LNCAP (cell line): ENCODE measurements at regions not wholly inside any gene's neighbourhood (a gene's known extent, or its start where the extent isn't known, plus 50 kb on each side); places are given as distances from the start of the nearest gene placed in this dataset.

ENCODE experiments used
- TF ChIP-seq, protein P1 (sequence below): fragments of 450-650 bp; IDR thresholded peaks from 2 replicates; pipeline ENCODE4 v1.5.1; 2017; ENCODE audit warnings: mild to moderate bottlenecking

DNA sequence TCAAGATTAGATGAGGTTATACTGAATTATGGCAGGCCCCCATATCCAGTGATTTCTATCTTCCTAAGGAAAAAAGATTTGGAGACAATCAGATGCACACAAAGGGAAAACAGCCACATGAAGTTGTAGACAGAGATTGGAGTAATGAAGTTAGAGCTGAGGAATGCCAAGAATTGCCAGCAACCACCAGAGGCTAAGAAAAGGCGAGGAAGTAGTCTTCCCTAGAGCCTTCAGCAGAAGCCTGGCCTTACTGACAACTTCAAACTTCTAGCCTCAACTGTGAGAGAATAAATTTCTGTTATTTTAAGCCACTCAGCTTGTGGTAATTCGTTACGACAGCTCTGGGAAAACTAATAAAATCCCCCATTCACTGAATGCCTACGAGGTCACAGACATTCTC is 473.9 kb downstream of the COL12A1 start:
- TF ChIP-seq, protein P1, sequence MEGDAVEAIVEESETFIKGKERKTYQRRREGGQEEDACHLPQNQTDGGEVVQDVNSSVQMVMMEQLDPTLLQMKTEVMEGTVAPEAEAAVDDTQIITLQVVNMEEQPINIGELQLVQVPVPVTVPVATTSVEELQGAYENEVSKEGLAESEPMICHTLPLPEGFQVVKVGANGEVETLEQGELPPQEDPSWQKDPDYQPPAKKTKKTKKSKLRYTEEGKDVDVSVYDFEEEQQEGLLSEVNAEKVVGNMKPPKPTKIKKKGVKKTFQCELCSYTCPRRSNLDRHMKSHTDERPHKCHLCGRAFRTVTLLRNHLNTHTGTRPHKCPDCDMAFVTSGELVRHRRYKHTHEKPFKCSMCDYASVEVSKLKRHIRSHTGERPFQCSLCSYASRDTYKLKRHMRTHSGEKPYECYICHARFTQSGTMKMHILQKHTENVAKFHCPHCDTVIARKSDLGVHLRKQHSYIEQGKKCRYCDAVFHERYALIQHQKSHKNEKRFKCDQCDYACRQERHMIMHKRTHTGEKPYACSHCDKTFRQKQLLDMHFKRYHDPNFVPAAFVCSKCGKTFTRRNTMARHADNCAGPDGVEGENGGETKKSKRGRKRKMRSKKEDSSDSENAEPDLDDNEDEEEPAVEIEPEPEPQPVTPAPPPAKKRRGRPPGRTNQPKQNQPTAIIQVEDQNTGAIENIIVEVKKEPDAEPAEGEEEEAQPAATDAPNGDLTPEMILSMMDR = no peak

DNA sequence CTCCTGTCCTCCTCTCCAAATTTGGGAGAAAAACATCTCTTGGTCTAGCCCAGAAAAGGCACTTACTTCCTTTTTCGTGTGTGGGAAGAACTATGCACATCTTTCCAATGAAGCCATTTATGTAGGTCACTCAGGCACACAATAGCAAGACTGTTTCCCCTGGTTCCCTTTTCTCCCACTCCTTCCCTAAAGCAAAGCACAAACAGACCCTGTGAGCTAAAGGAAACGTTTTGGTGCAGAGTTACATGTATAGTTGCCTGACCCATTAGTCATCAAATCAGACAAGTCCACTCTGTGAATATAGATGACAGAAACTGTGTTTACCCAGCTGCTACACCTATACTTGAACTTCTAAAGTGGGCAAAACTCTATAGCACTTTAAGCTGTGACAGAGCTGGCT is 474.6 kb downstream of the COL12A1 start:
- TF ChIP-seq, protein P1 = no peak

DNA sequence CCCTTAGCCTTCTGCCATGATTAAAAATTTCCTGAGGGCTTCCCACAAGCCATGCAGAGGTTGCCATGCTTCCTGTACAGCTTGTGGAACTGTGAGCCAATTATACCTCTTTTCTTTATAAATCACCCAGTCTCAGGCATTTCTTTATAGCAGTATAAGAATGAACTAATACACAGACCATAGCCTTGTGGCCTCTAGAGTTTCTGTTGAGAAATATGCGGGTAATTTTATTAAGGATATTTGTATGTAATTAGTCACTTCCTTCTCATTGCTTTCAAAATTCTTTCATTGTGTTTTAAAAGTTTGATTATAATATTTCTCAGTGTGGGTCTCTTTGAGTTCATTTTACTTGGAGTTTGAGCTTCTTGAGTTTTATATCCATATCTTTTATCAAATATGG is 484.9 kb downstream of the COL12A1 start:
- TF ChIP-seq, protein P1 = no peak

DNA sequence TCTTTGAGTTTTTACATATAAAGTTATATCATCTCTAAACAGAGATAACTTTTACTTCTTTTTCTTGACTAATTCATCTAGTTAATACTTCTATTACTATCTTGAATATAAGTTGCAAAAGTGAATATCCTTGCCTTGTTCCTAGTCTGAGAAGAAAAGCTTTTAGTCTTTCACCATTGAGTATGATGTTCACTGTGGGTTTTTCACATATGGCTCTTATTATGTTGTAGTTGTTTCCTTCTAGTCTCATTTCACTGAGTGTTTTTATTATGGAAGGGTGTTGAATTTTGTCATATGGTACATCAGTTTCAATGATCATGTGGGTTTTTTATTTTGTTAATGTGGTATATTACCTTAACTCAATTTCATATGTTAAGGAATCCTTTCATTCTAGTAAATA is 488.3 kb downstream of the COL12A1 start:
- TF ChIP-seq, protein P1 = no peak

DNA sequence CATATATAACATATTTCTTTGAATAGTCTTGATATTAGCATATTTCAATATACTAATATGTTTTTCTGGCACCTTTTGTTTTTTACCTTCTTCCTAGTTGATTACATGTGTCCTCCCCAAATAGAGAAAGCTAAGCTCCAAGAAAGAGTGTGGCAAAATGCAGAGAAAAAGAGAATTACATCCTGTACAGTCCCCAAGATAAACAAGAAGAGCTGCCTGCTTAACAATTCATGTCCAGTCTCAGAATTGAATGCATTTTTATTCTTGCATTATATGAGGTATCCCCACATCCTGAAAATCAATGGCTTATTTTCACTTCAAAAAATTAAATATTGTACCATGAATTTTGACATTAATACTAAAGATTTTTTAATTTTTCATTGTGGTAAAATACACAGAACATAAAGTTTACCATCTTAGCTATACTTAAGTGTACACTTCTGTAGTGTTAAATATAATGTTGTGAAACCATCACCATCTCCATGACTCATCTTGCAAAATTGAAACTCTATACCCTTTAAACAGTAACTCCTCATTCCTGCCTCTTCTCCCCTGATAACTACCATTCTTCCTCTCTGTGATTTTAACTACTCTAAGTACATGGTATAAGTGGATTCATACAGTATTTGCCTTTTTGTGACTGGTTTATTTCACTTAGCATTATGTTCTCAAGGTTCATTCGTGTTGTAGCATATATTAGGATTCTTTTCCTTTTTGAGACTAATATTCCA is 490.3 kb downstream of the COL12A1 start:
- TF ChIP-seq, protein P1 = no peak

DNA sequence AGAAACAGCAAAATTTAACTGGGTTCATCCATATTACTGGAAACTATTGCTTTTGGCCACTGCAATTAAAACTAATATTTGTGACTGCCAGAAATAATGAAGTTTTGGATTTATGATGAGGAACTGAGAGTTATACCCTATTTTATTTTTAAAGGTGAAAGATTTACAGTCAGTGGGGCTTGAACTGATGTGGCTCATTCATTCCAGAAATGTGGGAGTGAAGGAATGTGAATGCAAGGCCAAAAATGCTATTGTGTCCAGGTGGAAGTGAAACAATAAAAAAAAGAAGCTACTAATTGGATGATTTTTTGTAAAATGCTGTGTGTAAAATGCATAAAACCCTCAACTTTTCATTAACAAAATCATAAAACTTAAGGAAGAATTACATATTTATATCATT is 491.9 kb downstream of the COL12A1 start:
- TF ChIP-seq, protein P1 = no peak

DNA sequence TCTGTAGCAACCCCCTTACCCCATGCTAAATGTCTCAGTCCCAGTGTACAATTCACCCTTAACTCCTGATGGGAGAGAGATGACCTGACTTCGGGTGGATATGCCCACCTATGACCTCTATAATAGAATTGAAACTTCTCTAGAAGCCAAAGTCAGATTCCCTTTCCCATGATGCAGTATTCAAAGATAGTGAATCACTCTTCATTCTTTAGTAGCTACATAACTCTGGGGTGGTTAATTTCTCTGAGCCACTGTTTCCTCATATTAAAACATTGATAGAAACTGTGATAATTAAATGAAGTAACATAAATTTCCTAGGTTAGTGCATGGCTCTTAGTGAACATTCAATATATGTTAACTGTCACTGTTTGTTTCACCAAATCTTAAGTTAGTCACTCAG is 500.4 kb downstream of the COL12A1 start:
- TF ChIP-seq, protein P1 = no peak

DNA sequence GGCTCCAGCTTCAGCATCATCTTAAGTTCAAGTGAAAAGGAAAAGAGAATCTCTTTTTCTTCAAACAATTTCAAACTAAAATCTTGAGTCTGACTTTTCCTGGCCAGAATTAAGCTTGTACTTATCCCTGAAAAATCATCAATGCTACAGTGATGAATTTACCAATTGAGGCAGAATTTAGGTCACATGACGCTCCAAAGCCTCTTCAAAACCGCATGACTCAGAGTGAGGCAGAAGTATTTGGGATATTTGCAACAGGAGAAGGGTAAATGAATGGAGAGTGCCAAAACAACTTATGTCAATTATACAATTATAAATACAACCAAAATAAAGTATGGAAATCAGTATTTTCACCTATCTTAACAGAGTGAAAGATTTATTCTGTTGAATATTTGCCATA is 515.5 kb downstream of the COL12A1 start:
- TF ChIP-seq, protein P1 = no peak
